ENCODE measurements at regions not wholly inside any gene's neighbourhood (a gene's known extent, or its start where the extent isn't known, plus 50 kb on each side); places are given as distances from the start of the nearest gene placed in this dataset.

DNA sequence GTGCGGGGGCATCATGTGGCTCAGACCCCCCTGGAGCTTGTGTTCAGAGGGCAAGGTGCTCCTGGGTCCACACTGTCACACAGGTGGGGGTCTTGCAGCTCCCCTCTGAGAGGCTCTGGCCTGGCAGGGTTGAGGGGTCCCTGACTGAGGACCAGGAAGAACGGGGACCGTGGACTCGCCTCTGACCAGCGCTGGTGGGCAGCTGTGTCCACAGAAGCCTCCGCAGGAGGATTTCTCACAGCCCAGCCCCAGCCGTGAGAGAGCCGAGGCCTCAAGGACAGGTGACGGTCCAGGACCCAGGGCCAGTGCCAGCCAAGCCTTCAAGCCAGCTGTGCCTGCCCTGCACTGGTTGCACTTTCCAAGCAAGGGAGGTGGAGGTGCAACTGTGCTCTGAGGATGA, 63.5 kb upstream of the TTC34 start:
- Histone ChIP-seq H3K23ac (ENCODE audit: low read depth, low read length) (no peak overlapping the region), H4K5ac (ENCODE audit: low read depth, low read length) (no peak overlapping the region), H4K8ac (ENCODE audit: low read depth in 2 of 2, low read length in 2 of 2) (no peak overlapping the region), H2BK5ac (ENCODE audit: low read depth, low read length, poor library complexity, severe bottlenecking) (no peak overlapping the region), H3K27me3 (ENCODE audit: control insufficient read depth, insufficient read depth, low read length) (no peaks in the 10 kb centered on the region), H3K14ac (replicated peaks; ENCODE audit: low read depth, low read length) (no peak overlapping the region), H3K18ac (ENCODE audit: low read depth, low read length) (no peak overlapping the region), H2AFZ (replicated peaks; ENCODE audit: low read length, poor library complexity) (no peak overlapping the region), H2AK9ac (replicated peaks; ENCODE audit: low read depth, low read length, poor library complexity) (no peak overlapping the region), H2BK20ac (ENCODE audit: low read depth, low read length) (no peak overlapping the region), H3K9ac (ENCODE audit: low read depth, low read length) (no peak overlapping the region), H3K4ac (ENCODE audit: low read depth, low read length) (no peak overlapping the region), H2AK5ac (ENCODE audit: low read depth, low read length) (no peak overlapping the region), H4K91ac (ENCODE audit: insufficient read depth, low read depth, low read length) (no peak overlapping the region), H3K9me1 (ENCODE audit: insufficient read depth, low read length) (no peaks in the 10 kb centered on the region), H3K4me3 (ENCODE audit: insufficient read depth, low read depth, low read length) (no peak overlapping the region), H4K20me1 (ENCODE audit: insufficient read depth, low read length) (no peaks in the 10 kb centered on the region), H3K56ac (ENCODE audit: extremely low read depth, insufficient read depth, low read length) (no peak overlapping the region), H3K9me3 (ENCODE audit: control insufficient read depth, insufficient read depth, low read length) (peaks cover 74% of the 10 kb centered on the region), H3K36me3 (ENCODE audit: control insufficient read depth, insufficient read depth, low read length) (no peaks in the 10 kb centered on the region), H3K4me1 (ENCODE audit: control insufficient read depth, insufficient read depth, low read length) (no peaks in the 10 kb centered on the region), H3K27ac (ENCODE audit: insufficient read depth, low read length) (no peak overlapping the region), H2BK15ac (ENCODE audit: low read depth, low read length) (no peak overlapping the region), H2BK120ac (ENCODE audit: low read depth, low read length) (no peak overlapping the region), H3K79me1 (ENCODE audit: low read depth in 1 of 2, low read length in 2 of 2) (no peaks in the 10 kb centered on the region), H3K4me2 (ENCODE audit: low read depth, low read length) (no peak overlapping the region)
- intact Hi-C loops (cut with micrococcal nuclease) (no loop called here), dilution Hi-C loops (cut with HindIII; ENCODE audit: low sequenced_read_pairs, unreplicated experiment) (no loop called here), in situ Hi-C loops (cut with MboI; ENCODE audit: low sequenced_read_pairs) (no loop called here)
- DNase-seq (no peak), ATAC-seq (ENCODE audit: low read depth) (no peak)
- ChIA-PET CTCF (no interaction called here), POLR2A (ENCODE audit: unreplicated experiment) (no interaction called here)
- BruUV-seq (replicated peaks): no TSS peak
- 100% methylated on average over 1 of the region's 9 CpGs; no CpG with 5 or more reads in 1 of the 2 experiments for WGBS, 2 experiments (ENCODE audit: extremely low coverage in 2 of 2, insufficient read length in 1 of 2)
- TF ChIP-seq CTCF (conservative IDR thresholded peaks at IDR 0.05; ENCODE audit: low read depth, low read length) (no peak), POLR2A (IDR thresholded peaks at IDR 0.05; ENCODE audit: low read depth, low read length) (no peak), NFE2L2 (IDR thresholded peaks at IDR 0.05; ENCODE audit: low read depth, low read length) (no peak), FOS (IDR thresholded peaks at IDR 0.05; ENCODE audit: low read depth, low read length) (no peak), CEBPB (IDR thresholded peaks at IDR 0.05; ENCODE audit: low read depth, low read length) (no peak), MXI1 (IDR thresholded peaks at IDR 0.05; ENCODE audit: borderline replicate concordance, low read depth, low read length) (no peak), RAD21 (IDR thresholded peaks at IDR 0.05; ENCODE audit: low read length) (no peak), BHLHE40 (IDR thresholded peaks at IDR 0.05; ENCODE audit: low read depth, low read length) (no peak), MAFK (IDR thresholded peaks at IDR 0.05; ENCODE audit: low read depth, low read length) (no peak), RFX5 (IDR thresholded peaks at IDR 0.05; ENCODE audit: low read depth, low read length) (no peak), SMC3 (IDR thresholded peaks at IDR 0.05; ENCODE audit: low read depth, low read length) (no peak), ELK1 (IDR thresholded peaks at IDR 0.05; ENCODE audit: borderline replicate concordance, low read depth, low read length) (no peak), RCOR1 (IDR thresholded peaks at IDR 0.05; ENCODE audit: insufficient replicate concordance, low read length) (no peak), CHD1 (IDR thresholded peaks at IDR 0.05; ENCODE audit: low read depth, low read length) (no peak), MAZ (IDR thresholded peaks at IDR 0.05; ENCODE audit: borderline replicate concordance, low read depth, low read length) (no peak)
- TF ChIP-seq, protein P1, sequence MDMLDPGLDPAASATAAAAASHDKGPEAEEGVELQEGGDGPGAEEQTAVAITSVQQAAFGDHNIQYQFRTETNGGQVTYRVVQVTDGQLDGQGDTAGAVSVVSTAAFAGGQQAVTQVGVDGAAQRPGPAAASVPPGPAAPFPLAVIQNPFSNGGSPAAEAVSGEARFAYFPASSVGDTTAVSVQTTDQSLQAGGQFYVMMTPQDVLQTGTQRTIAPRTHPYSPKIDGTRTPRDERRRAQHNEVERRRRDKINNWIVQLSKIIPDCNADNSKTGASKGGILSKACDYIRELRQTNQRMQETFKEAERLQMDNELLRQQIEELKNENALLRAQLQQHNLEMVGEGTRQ (IDR thresholded peaks at IDR 0.05; ENCODE audit: low read depth, low read length): no peak

Data from IMR-90 (cell line).